ENCODE measurements at regions not wholly inside any gene's neighbourhood (a gene's known extent, or its start where the extent isn't known, plus 50 kb on each side); places are given as distances from the start of the nearest gene placed in this dataset.
A peak's percentile ranks its signal among the peaks of the same experiment; 100 is the strongest.
"Not testable (repeated sequence)": the region's sequence is repeated elsewhere in the genome, so short reads cannot be mapped to it uniquely, and the experiment has no call there.

DNA sequence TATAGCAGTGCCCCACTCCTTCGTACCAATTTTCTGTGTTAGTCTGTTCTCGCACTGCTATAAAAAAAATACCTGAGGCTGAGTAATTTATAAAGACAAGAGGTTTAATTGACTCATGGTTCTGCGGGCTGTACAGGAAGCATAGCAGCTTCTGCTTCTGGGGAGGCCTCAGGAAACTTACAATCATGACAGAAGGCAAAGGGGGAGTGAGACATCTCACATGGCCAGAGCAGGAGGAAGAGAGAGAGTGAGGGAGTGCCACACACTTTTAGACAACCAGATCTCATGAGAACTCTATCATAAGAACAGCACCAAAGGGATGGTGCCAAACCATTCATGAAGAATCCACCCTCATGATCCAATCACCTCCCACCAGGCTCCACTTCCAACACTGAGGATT is 133.8 kb upstream of the USP9X start:
- not testable (repeated sequence) for DNase-seq

DNA sequence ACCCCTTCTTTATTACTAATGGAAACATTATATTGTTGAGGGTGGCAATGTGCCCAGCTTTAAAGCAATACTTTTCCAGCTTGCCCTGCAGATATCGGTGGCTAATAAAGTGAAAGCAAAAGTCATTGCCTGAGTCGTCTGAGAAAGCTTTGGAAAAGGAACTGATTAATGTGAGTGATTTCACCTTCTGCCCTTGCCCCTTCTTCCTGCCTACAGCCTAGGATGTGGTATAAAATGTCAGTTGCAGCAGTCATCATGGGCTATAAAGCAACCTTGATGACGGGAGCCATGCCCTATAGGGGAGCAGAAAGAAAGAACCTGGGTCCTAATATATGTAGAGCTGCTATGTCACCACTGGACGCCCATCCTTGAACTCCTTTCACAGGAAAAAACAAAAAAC is 132.4 kb upstream of the USP9X start:
- DNase-seq = no peak

DNA sequence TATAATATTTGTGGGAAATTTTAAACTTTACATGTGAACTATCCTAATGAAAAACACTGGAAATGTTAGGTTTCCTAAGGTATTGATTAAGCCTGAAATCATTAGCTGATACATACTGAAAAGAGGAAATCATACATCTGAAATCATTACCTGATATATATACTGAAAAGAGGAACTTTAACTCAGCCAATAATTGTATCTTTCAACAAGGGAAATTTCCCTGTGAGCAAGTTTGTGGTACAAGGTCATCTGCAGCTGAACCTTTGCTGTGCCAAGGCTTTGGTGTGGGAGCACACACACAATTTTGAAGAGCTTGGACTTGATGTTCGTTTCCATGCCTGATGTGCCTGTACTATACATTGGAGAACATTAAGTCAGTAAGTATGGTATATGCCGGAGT is 131.9 kb upstream of the USP9X start:
- DNase-seq = no peak

DNA sequence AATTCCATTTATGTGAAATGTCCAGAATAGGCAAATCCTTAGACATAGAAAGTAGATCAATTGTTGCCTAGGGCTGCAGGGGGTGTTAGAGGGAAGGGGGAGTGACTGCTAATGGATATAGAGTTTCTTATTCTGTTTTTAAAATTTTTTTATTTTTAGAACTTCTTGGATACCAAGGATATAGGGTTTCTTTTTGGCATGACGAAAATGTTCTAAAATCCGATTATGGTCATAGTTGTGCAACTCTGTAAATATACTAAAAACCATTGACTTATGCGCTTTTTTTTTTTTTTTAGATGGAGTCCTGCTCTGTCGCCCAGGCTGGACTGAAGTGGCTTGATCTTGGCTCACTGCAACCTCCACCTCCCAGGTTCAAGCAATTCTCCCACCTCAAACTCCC is 125.2 kb upstream of the USP9X start:
- DNase-seq = no peak

DNA sequence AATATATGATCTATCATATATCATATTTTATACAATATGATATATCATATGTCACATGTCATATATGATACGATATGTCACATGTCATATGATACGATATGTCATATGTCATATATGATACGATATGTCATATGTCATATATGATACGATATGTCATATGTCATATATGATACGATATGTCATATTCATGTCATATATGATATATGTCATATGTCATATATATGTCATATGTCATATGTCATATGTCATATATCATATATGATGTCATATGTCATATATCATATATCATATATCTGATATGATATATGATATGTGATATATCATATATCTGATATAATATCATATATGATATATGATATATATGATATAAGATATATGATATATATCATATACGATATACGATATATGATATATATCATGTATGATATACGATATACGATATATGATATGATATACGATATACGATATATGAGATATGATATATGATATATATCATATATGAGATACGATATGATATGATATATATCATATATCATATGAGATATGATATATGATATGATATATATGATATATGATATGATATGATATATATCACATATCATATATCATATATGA is 122.3 kb upstream of the USP9X start:
- DNase-seq = no peak

DNA sequence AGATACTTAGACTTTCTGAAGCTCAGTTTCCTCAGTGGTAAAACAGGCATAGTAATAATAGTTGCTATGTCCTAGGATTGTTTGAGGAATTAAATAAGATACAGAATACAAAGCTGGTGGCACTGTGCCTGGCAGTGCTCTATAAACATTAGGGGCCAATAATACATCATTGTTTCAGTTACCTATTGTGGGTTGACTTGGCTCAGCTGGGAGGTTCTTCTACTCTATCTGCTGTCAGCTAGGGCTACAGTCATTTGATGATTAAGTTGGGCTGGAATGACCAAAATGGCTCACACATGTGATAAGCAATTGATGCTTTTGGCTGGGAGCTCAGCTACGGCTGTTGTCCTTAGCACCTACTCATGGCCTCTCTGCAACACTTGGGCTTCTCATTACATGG is 121.2 kb upstream of the USP9X start:
- DNase-seq = no peak

DNA sequence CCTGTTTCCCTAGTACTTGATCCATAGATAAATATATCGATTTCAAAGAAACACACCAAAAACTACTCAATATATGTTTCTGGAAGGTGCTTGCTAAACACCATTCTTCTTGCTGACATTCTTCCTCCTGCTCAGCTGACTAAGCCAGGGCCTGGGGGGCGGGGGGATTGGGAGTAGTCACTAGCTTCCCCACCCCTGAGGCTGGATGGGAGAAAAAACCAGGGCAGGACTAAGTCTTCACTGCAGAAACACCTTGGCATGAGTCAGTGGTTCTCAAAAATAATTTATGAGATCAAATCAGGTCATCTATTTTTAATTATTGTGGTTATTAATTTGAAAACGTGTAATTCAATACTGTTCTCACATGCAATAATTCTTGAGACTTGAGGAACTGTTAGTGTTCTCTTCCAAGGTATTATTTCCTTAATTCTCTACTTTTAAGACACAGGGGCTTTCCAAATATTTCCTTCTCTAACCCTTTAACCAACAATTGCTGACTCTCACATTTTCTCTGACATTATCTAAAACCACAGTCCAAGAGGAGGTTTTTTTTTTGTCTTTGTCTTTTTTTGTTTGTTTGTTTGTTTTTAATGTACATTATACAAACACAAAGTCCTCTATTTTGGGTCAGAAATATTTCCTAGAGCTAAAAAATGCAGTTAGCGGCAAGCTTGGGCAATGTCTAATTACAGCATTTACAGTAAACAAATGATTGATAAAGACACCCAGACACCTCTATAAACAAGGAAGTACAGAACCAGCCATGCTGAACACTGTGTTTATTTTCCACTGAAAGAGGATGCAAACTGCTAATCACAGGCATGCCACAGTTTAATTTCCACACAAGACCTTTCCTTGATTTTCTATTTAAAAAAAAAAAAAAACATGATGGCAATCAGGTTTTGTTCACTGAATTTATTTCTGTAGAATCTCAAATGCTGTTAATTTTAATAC is 120.3 kb upstream of the USP9X start:
- no peak for DNase-seq

DNA sequence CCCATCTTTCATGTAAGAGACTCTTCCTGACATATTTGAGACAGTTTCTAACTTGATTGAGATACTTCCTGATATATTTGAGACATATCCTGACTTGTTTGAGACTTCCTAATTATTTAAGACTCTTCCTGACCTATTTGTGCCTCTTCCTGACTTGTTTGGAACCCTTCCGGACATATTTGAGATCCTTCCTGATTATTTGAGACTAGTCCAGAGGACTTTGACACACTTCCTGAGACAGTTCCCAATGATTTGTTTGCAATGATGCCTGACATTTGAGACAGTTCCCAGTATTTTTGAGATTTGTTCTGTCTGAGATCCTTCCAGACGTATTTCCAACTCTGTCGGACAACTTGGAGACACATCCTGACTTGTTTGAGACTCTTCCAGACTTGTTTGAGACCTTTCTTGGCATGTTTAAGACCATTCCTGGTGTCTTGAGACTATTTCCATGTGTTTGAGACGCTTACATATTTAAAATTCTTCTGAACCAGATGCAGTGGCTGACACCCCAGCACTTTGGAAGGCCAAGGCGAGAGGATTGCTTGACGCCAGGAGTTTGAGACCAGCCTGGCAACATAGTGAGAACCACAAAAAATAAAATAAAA is 118.9 kb upstream of the USP9X start:
- DNase-seq = no peak

DNA sequence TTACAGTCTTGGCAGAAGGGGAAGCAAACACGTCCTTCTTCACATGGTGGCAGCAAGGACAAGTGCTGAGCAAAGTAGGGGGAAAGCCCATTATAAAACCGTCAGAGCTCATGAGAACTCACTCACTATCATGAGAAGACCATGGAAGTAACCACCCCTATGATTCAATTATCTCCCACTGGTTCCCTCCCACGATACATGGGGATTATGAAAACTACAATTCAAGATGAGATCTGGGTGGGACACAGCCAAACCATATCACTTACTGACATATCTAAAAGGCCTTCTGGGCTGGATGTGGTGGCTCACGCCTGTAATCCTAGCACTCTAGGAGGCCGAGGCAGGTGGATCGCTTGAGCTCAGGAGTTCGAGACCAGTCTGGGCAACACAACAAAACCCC is 117.1 kb upstream of the USP9X start:
- DNase-seq = no peak

DNA sequence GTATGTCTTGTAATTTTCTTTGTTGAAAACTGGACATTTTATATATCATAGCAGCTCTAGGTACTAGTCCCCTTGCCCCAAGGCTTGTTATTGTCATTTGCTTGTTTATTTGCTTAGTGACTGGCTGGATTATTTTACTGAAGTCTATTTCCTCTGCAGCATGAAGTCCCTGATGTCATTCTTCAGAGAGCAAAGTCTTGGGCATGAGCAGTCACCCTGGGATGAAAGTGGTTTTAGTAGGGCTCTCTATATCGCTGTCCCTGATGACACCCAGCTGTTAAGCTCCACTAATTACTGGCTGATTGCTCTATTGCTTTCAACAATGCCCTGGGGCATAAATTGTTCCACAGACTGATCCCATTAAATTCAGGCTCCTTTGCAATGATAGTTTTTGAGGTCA is 113.5 kb upstream of the USP9X start:
- peak in 1 of 2 experiments; percentile 21 for DNase-seq

DNA sequence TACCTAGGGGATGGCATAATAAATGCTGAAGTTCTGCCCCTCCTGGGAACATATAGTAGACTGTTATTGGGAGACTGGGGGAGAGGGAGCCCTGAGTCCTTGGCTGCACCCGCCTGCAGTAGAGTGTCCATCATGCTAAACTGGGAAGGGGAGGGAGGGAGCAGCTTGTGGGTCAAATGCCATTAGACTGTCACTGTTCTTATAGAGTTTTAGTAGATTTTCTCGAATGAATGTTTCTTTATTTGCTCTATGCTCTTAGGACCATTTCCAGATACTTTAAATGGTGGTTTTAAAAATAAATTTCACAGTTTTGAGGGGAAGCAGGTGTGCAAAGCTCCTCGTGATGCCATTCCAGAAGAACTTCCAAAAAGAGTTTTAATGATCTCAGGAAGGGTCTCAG is 111.6 kb upstream of the USP9X start:
- no peak for DNase-seq

DNA sequence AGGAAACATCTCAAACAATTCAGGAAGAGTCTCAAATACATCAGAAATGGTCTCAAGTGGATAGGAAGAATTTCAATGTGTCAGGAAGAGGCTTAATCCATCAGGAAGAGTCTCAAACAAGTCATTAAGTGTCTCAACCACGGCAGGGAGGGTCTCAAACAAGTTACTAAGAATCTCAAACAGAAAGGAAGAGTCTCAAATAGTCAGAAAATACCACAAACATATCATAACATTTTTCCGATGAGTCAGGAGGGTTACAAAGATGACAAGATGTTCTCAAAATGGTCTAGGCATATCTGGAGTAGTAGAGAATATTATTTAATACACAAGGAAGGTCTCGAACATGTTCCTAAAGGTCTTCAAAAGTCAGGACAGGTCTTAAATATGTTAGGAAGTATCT is 109.3 kb upstream of the USP9X start:
- DNase-seq = no peak

DNA sequence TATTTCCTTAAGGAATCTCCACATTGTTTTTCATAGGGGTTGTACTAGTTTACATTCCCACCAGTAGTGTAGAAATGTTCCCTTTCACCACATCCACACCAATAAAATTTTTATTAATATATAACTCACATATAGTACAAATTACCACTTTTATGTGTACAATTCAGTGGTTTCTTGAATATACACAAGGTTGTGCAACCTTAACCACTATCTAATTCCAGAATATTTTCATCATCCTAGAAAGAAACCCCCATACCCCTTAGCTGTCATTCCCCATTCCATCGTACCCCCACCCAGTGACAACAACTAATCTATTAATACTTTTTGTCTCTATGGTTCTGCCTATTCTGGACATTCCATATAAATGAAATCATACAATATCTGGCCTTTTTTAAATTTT is 108.3 kb upstream of the USP9X start:
- no peak for DNase-seq

DNA sequence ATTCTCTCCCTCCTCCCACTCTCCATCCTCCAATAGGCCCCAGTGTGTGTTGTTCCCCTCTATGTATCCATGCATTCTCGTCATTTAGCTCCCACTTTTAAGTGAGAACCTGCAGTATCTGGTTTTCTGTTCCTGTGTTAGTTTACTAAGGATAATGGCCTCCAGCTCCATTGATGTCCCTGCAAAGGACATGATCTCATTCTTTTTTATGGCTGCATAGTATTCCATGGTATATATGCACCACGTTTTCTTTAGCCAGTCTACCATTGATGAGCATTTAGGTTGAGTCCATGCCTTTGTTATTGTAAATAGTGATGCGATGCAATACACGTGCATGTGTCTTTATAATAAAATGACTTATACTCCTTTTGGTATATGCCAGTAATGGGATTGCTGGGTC is 100.3 kb upstream of the USP9X start:
- no peak for DNase-seq

DNA sequence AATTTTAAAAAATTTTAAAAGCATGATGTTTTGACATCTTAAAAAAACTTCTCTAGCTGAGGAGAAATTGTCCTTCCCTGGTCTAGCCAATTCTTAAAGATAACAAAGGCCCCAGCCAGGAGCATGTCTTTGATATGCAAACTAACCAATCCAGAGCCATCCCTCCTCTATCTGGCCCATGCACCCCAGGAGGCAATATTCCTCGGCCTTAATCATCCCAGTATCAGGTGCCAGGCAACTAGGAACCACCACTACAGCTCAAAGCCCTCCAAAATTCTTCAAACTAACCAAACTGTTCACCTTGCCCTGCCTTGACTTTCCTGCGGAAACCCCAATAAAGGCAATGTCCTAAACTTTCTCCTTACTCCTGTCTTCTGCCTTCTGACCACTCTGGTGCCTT is 97.8 kb upstream of the USP9X start:
- DNase-seq = no peak

DNA sequence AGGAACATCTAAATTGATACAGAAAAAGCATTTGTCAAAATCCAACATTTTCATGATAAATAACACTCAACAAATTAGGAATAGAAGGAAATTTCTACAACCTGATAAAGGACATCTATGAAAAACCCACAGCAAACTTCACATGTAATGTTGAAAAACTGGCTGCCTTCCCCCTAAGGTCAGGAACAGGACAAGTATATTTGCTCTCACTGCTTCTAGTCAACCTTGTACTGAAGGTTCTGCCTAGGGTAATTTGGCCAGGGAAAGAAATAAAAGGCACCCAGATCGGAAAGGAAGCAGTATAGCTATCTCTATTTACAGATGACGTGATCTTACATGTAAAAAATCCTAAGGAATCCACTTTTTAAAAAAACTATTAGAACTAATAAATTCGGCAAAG is 97.1 kb upstream of the USP9X start:
- DNase-seq = no peak

DNA sequence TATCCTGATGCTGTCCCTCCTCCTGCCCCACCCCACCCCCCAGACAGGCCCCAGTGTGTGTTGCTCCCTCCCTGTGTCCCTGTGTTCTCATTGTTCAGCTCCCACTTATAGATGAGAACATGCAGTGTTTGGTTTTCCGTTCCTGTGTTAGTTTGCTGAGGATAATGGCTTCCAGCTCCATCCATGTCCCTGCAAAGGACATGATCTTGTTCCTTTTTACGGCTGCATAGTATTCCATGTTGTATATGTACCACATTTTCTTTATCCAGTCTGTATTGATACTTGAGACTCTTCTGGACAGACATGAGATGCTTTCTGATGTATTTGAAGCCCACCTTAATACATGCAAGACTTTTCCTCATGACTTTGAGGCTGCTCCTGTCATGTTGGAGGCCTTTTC is 91.8 kb upstream of the USP9X start:
- not testable (repeated sequence) for DNase-seq

DNA sequence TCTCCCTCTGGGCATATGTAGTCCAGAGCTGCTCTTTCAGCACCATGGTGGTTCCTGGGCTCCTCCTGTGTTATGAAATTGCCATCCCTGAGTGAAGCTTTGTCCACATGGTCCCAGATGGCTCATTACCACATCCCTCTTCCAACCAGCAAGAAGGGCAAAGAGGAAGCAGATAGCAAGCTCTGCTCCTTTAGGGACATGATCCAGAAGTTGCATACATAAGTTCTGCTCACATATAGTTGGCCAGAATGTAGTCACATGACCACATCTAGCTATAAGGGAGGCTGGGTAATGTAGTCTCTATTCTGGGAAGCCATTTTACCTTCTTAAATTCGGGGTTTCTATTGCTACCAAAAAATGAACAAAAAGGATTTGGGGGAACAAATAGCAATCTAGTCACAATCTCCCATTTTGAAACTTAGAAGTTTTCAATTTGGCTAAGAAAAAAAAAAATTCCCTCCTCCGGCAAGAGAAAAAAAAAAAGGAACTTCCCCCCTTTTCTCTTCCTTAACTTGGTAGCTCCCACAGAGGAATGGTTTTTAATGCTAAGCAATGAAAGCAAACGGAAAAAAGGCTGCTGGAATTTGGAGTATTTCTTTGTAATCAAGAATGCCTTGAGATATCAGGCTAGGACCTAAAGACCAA is 88.2 kb upstream of the USP9X start:
- peak; percentile 22 to 60 for DNase-seq

DNA sequence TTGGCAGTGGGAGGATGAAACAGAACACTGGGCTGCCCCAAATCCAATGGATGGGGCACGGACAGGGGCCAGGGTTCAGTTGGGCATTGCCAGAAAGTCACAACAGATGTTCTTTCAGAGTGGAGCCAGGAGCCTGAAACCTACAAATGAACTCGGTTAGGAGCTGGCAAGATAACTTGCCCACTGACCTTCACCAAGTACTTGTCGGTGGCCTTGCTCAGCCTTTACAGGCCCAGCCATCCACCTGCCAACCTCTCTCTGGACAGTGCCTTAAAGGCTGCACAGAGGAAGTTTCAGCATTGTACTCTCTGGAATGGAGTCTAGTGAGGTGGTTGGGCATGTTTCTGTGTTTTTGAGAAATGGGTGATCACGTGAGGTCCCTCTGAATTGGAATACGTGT is 87.1 kb upstream of the USP9X start:
- DNase-seq = no peak

DNA sequence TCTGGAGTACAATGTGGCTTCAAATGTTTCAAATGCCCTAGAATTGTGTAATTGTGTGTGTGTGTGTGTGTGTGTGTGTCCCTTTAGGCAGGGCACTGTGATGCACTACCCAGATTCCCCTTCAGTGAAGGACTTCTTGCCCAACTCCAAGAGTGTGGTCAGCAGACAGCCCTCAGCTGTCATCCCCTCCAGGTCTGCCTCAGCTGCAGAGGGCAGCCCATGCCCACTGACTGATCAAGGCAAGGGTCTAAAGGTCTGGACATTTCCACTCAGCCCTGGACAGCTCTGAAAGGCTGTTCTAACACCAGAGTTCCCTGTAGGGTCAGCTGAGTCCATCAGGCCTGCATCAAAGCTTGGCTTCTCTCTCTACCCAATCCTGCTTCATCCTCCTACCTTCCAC is 83.9 kb upstream of the USP9X start:
- DNase-seq = no peak

DNA sequence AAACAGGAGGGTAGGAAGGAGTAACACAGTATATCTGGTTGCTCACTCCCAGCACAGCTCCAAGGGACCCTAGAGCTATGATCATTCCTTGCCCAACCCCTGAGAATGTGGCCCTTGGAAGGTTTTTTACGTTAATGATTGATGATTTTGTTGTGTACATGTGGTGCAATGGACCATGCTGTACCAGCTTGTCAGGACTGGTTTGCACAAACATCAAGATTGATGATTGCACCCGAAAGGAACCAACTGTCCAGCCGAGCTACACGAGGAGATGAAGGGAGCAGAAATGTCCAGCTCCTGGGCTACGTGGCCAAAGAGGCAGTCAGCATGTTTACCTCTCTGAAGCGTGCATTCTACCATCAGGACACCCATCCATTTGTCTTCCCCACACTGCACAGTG is 83.2 kb upstream of the USP9X start:
- no peak for DNase-seq

DNA sequence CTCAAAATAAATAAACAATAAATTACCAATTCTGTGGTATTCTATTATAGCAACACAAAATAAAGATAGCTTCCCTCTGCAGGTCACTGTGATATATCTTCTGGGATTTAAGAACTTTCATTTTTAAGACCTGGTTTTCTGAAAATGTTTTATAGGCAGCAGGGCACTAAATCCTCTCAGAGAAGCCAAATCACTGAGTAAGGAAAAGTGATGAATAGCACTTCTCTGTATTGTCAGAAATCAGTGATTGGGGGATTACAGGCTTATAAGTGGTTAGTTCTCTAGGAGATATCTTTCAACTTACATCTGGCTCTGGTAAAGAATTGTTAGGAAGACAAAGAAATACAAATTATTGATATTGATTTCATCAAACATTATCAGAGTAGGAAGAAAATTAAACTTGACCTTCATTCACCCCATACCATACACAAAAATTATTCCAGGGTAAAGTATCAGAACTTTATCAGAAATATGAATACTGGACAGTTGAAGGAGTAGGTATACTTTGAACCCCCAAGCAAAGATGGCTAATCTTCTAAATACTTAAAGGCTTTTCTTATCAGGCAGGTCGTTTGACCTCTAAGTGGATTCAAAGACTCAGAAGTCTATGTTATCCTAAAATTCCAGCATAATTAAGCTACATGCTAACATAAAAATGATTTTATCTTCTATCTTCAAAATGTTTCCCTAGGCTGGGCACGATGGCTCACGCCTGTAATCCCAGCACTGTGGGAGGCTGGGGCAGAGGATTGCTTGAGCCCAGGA is 81.6 kb upstream of the USP9X start:
- peak in 1 of 2 experiments; percentile 2 for DNase-seq

DNA sequence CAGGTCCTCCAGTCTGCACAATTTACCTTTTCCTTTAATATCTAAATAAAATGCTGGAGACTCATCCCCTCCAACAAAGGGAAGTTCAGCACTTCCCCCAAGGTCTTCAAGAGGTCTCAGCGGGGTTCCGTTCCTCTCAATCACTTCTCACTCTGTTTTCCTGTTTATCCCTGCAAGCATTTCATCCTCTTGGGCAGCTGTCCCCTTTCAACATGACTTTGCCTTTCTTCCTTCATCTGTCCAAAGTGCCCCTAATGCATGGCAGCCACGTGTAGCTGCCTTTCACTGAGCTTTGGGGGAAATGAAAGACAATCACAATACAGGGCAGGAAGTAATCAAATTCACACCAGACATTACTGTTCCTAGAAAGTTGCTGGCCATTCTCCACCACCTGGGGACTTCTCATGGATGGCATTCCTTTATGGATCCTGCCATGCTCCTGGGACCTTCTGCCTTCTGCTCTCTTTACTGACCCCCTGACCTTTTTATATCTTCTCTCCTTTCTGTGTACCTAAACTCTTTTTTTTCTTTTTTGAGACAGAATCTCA is 79.7 kb upstream of the USP9X start:
- DNase-seq = no peak

All from NCI-H524 (cell line).